Activated naive CD8-positive, alpha-beta T cell treated with anti-CD3 and anti-CD28 coated beads, Interleukin-2, amount 50 U/mL, for 24 hours (primary cell): ENCODE measurements at regions not wholly inside any gene's neighbourhood (a gene's known extent, or its start where the extent isn't known, plus 50 kb on each side); places are given as distances from the start of the nearest gene placed in this dataset.

ENCODE experiments used
- ATAC-seq: fragments of 150-1000 bp; cut with Tn5 transposase; one replicate; pipeline ENCODE4 v1.10.0; 2021
- DNase-seq: peaks from one replicate; pipeline ENCODE4 v3.0.0; 2021
- H3K27ac Mint-ChIP-seq: one replicate; pipeline ENCODE4 v1.8.0; 2021; ENCODE audit warnings: mild to moderate bottlenecking, mixed read lengths
- H3K27me3 Mint-ChIP-seq: one replicate; pipeline ENCODE4 v1.8.0; 2021; ENCODE audit warnings: mixed read lengths
- H3K36me3 Mint-ChIP-seq: one replicate; pipeline ENCODE4 v1.8.0; 2021; ENCODE audit warnings: low read depth, mixed read lengths
- H3K4me1 Mint-ChIP-seq: one replicate; pipeline ENCODE4 v1.8.0; 2021; ENCODE audit warnings: mixed read lengths
- H3K4me3 Mint-ChIP-seq: one replicate; pipeline ENCODE4 v1.8.0; 2021; ENCODE audit warnings: mild to moderate bottlenecking, moderate library complexity, mixed read lengths
- H3K9me3 Mint-ChIP-seq: one replicate; pipeline ENCODE4 v1.8.0; 2021; ENCODE audit warnings: mixed read lengths

GRCh38 chr5:91668261-91668660 lies 285.1 kb upstream of the ARRDC3 start:
- Mint-ChIP-seq H3K27ac (no peak overlapping the region), H3K4me3 (no peak overlapping the region), H3K9me3 (no peaks in the 10 kb centered on the region), H3K27me3 (no peaks in the 10 kb centered on the region), H3K4me1 (no peaks in the 10 kb centered on the region), H3K36me3 (no peaks in the 10 kb centered on the region)
- DNase-seq (no peak), ATAC-seq (no peak)

- ATAC-seq, result no peak
- H3K27ac Mint-ChIP-seq, result no peak overlapping the region
- peaks cover 25% of the 10 kb centered on the region for H3K9me3 Mint-ChIP-seq
- H3K36me3 Mint-ChIP-seq, result no peaks in the 10 kb centered on the region
- H3K27me3 Mint-ChIP-seq, result no peaks in the 10 kb centered on the region
- no peak for DNase-seq
- no peaks in the 10 kb centered on the region for H3K4me1 Mint-ChIP-seq
- H3K4me3 Mint-ChIP-seq, result no peak overlapping the region
These were observed 269.6 kb upstream of the ARRDC3 start for GRCh38 chr5:91652678-91653077.

DNA sequence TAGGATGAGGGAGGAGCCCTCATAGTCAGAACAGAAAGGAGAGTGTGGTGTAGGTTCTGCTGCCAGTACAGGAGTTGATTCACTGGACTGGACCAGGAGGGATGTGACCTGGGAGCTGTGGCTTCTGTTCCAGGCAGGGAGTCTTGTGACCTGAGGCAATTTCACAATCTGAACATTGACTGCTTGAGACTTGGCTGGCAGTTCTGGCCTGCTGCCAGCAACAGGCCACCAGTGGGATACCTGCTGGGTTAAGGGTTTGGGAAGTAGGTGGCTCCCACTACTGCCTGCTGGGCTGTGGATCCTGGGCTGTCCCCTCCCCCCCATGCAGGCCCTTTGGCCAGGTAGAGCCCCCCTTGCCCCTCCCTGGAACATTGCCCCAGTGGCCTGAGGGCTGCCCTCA lies 268.6 kb upstream of the ARRDC3 start:
- ATAC-seq, result no peak
- no peaks in the 10 kb centered on the region for H3K4me1 Mint-ChIP-seq
- peaks cover 16% of the 10 kb centered on the region for H3K9me3 Mint-ChIP-seq

DNA sequence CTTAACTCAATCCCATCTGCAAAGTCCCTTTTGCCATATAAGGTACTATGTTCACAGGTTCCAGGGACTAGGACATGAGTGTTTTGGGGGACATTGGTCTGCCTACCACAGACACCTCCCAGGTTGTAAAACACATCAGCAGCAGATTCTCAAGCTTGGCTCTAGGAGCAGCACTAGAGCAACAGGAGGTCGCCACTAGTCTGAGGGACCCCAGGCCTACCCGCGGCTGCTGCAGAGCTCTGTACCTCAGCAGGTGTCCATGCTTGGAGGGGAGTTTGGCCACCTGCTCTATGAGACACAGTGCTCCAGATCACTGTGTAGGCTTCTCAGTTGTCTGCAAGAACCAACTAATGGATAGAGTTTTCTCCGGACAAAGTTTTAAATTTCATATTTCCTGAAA lies 262.2 kb upstream of the ARRDC3 start:
- Mint-ChIP-seq H3K4me3 (no peak overlapping the region), H3K4me1 (no peaks in the 10 kb centered on the region), H3K36me3 (no peaks in the 10 kb centered on the region), H3K27ac (no peak overlapping the region), H3K9me3 (no peaks in the 10 kb centered on the region), H3K27me3 (no peaks in the 10 kb centered on the region)
- no peak for ATAC-seq
- no peak for DNase-seq

More for the DNA sequence above, 268.6 kb upstream of the ARRDC3 start:
- Mint-ChIP-seq H3K27ac (no peak overlapping the region), H3K36me3 (no peaks in the 10 kb centered on the region), H3K27me3 (no peaks in the 10 kb centered on the region), H3K4me3 (no peak overlapping the region)
- DNase-seq, result no peak

GRCh38 chr5:91643797-91644196 lies 260.7 kb upstream of the ARRDC3 start:
- ATAC-seq, result no peak
- H3K4me3 Mint-ChIP-seq, result no peak overlapping the region
- no peaks in the 10 kb centered on the region for H3K4me1 Mint-ChIP-seq
- H3K27ac Mint-ChIP-seq, result no peak overlapping the region
- DNase-seq, result no peak
- H3K9me3 Mint-ChIP-seq, result no peaks in the 10 kb centered on the region
- H3K36me3 Mint-ChIP-seq, result no peaks in the 10 kb centered on the region
- H3K27me3 Mint-ChIP-seq, result no peaks in the 10 kb centered on the region

GRCh38 chr5:91642581-91642980 lies 259.5 kb upstream of the ARRDC3 start:
- Mint-ChIP-seq H3K27me3 (no peaks in the 10 kb centered on the region), H3K4me3 (no peak overlapping the region), H3K4me1 (no peaks in the 10 kb centered on the region), H3K27ac (no peak overlapping the region), H3K36me3 (no peaks in the 10 kb centered on the region), H3K9me3 (no peaks in the 10 kb centered on the region)
- DNase-seq, result no peak
- ATAC-seq, result no peak

DNA sequence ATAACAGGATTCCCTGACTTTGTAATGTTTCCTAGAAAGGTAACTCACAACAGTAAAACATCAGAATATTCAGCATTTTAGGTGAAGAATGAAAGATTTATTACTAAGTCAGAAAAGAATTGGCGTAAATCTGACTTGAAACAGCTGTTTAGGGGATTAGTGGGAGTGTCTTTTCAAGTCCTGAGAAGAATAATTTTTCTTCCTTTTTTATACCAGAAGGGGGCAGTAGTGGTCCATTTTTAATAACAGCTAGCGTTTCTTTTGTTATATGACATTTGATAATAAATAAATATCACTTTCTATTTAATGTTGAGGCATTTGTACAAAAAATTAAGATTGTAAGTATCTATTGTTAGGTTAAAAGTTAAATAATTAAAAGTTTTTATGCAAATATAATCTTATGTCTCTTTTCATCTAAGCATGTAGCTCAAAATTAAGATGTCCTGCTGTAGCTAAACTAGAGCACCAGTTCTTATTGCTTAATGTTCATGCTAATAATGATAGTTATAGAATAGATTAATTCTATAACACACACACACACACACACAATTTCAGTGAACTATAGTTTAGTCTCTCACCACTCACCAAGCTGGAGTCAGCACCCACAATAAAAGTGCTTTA lies 258.7 kb upstream of the ARRDC3 start:
- Mint-ChIP-seq H3K9me3 (no peaks in the 10 kb centered on the region), H3K27me3 (no peaks in the 10 kb centered on the region), H3K36me3 (no peaks in the 10 kb centered on the region), H3K27ac (no peak overlapping the region), H3K4me3 (no peak overlapping the region), H3K4me1 (no peaks in the 10 kb centered on the region)
- no peak for ATAC-seq
- DNase-seq, result no peak

DNA sequence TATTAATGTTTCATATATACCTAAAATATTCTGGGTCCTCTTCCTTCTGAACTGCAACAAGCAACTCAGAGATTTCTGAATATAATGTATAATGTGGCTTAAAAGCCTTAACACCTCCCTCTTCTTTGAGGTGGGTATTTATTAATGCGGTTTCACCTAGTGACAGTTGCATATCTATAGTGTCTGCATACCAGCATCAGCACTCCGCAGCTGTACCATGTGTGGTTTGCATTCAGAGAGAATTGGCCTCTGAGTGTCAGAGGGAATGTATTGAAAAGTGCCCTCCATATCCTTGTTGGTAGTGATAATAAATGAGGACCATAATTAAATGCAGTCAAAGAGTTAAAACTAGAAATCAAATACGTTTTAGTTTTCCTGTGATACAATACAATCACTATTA lies 256.6 kb upstream of the ARRDC3 start:
- DNase-seq (no peak), ATAC-seq (no peak)
- no peak overlapping the region for H3K4me3 Mint-ChIP-seq
- no peaks in the 10 kb centered on the region for H3K9me3 Mint-ChIP-seq
- H3K27me3 Mint-ChIP-seq, result no peaks in the 10 kb centered on the region
- H3K27ac Mint-ChIP-seq, result no peak overlapping the region
- no peaks in the 10 kb centered on the region for H3K36me3 Mint-ChIP-seq
- no peaks in the 10 kb centered on the region for H3K4me1 Mint-ChIP-seq

DNA sequence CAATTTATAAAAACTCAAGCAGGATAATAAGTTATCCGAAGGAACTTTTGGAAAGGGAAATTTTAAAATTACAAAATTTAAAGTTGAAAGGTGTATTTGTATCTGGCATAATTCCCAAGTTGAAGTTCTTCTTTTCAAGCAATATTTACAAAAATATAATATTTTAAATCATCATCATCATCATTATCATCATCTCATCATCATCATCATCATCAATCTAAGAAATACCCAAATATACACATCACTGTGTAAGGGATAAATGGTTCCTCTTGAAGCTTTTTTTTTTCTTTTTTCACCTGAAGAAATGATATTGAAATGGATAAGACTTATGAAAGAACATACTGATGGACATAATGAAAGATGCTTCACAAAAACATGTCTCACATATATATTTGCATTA lies 254.9 kb upstream of the ARRDC3 start:
- H3K36me3 Mint-ChIP-seq, result no peaks in the 10 kb centered on the region
- no peaks in the 10 kb centered on the region for H3K4me1 Mint-ChIP-seq
- no peaks in the 10 kb centered on the region for H3K9me3 Mint-ChIP-seq
- DNase-seq (no peak), ATAC-seq (no peak)
- H3K27me3 Mint-ChIP-seq, result peaks cover 2% of the 10 kb centered on the region
- no peak overlapping the region for H3K4me3 Mint-ChIP-seq
- H3K27ac Mint-ChIP-seq, result no peak overlapping the region

GRCh38 chr5:91635950-91636734 lies 253.0 kb upstream of the ARRDC3 start:
- Mint-ChIP-seq H3K4me1 (no peaks in the 10 kb centered on the region), H3K27ac (no peak overlapping the region), H3K9me3 (no peaks in the 10 kb centered on the region), H3K27me3 (peaks cover 2% of the 10 kb centered on the region), H3K36me3 (no peaks in the 10 kb centered on the region), H3K4me3 (no peak overlapping the region)
- DNase-seq (no peak), ATAC-seq (no peak)

GRCh38 chr5:91632871-91633270 lies 249.8 kb upstream of the ARRDC3 start:
- ATAC-seq, result no peak
- Mint-ChIP-seq H3K4me1 (no peaks in the 10 kb centered on the region), H3K36me3 (no peaks in the 10 kb centered on the region), H3K4me3 (no peak overlapping the region), H3K27ac (no peak overlapping the region), H3K9me3 (no peaks in the 10 kb centered on the region), H3K27me3 (peaks cover 2% of the 10 kb centered on the region)
- no peak for DNase-seq

- no peak overlapping the region for H3K4me3 Mint-ChIP-seq
- H3K27ac Mint-ChIP-seq, result no peak overlapping the region
- DNase-seq, result no peak
- H3K27me3 Mint-ChIP-seq, result no peaks in the 10 kb centered on the region
- no peaks in the 10 kb centered on the region for H3K4me1 Mint-ChIP-seq
- H3K9me3 Mint-ChIP-seq, result no peaks in the 10 kb centered on the region
- no peaks in the 10 kb centered on the region for H3K36me3 Mint-ChIP-seq
- no peak for ATAC-seq
These were observed 228.6 kb upstream of the ARRDC3 start for GRCh38 chr5:91611746-91612145.

DNA sequence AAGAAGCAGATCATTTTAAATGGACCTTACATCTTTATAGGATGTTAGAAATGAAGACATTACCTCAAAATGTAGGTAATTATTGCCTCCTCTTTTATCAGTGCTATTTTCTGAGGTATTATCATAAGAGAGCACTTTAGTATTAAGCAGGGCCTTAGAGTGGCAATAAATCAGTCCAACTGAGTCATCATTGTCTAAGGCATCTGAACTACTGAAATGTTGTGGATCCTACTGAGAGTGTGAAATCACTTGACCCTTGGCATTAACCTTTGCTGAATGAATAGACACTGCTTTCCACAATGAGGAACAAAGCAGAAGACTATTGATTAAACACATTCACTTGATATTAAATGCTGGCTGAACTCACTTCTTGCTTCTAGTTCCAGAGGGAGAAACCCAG lies 224.6 kb upstream of the ARRDC3 start:
- no peaks in the 10 kb centered on the region for H3K27me3 Mint-ChIP-seq
- no peaks in the 10 kb centered on the region for H3K4me1 Mint-ChIP-seq
- H3K36me3 Mint-ChIP-seq, result no peaks in the 10 kb centered on the region
- H3K9me3 Mint-ChIP-seq, result no peaks in the 10 kb centered on the region
- no peak overlapping the region for H3K27ac Mint-ChIP-seq
- ATAC-seq (no peak), DNase-seq (no peak)
- no peak overlapping the region for H3K4me3 Mint-ChIP-seq

DNA sequence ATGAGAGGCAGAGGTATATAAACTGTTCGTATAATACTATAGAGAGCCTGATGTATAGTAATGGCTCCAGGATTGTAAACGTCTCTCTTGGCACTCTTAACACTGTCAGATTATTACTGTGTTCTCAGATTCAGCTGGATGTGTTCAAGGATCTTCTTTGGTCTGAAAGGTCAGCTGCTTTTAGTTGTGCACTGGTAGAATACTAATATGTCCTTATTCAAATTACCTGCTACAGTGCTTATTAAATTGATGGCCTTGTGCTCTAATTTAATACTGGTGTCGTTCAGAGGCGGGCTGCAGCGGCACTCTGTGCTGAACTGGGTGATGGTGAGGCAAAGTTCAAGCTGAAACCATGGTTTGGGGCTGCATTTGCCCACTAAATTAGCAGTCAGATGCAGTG lies 216.7 kb upstream of the ARRDC3 start:
- DNase-seq, result no peak
- Mint-ChIP-seq H3K36me3 (no peaks in the 10 kb centered on the region), H3K9me3 (peaks cover 8% of the 10 kb centered on the region), H3K4me3 (no peak overlapping the region), H3K27me3 (no peaks in the 10 kb centered on the region), H3K27ac (no peak overlapping the region), H3K4me1 (no peaks in the 10 kb centered on the region)
- ATAC-seq, result no peak

DNA sequence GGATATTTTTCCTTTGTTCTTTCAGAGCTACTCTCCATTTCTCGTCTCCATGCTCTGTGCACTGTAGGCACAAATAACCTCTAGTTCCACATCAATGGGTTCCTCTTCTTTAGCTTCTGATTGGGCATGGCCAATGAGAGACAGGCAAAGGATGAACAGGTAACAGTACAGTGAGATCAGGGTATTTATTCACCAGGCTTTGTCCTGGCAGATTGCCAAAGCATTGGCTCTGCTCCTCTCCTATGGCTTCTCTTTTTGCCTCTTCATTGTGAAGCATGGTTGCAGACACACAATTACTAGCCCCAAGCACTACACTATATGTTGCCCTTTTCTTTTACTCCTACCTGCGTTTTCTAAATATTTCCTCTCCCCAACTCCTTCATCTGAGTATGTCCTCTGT lies 215.1 kb upstream of the ARRDC3 start:
- Mint-ChIP-seq H3K4me3 (no peak overlapping the region), H3K27ac (no peak overlapping the region), H3K36me3 (no peaks in the 10 kb centered on the region), H3K27me3 (no peaks in the 10 kb centered on the region), H3K9me3 (peaks cover 12% of the 10 kb centered on the region), H3K4me1 (no peaks in the 10 kb centered on the region)
- ATAC-seq (no peak), DNase-seq (no peak)
